ENCODE measurements at regions not wholly inside any gene's neighbourhood (a gene's known extent, or its start where the extent isn't known, plus 50 kb on each side); places are given as distances from the start of the nearest gene placed in this dataset.

DNA sequence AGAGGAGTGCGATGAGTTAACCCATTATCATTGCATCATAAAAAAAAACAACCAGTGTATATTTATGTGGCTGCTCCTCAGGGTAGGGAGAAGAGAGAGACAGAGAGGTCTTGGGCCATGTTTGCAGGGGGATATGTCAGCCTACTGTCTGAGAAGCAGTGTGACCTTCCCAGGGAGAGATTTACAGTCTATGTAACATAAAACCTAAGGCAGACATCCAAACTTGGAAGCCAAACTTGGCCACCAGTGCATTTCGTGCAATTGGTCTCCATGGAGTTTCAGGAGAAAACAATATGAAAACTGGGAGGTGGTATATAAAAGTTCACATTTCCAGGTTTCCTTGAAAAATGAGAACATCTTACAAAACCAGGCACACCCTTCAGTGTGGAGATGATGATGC, 85.9 kb upstream of the CXCL12 start:
- POLR2A ChIA-PET, result no interaction called here
- CTCF ChIA-PET, result interaction anchor here (0.8 kb wide), 1 partner anchor 94 kb away, joined by 4 read pairs; no protein-coding TSS in a partner anchor
- DNase-seq (ENCODE audit: low read depth, low spot score), result no peak
- TF ChIP-seq, protein P1, sequence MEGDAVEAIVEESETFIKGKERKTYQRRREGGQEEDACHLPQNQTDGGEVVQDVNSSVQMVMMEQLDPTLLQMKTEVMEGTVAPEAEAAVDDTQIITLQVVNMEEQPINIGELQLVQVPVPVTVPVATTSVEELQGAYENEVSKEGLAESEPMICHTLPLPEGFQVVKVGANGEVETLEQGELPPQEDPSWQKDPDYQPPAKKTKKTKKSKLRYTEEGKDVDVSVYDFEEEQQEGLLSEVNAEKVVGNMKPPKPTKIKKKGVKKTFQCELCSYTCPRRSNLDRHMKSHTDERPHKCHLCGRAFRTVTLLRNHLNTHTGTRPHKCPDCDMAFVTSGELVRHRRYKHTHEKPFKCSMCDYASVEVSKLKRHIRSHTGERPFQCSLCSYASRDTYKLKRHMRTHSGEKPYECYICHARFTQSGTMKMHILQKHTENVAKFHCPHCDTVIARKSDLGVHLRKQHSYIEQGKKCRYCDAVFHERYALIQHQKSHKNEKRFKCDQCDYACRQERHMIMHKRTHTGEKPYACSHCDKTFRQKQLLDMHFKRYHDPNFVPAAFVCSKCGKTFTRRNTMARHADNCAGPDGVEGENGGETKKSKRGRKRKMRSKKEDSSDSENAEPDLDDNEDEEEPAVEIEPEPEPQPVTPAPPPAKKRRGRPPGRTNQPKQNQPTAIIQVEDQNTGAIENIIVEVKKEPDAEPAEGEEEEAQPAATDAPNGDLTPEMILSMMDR (IDR thresholded peaks at IDR 0.05; ENCODE audit: insufficient read depth, low read length, missing control alignments), result no peak
- H3K4me3 ChIP-seq (ENCODE audit: low read depth, low read length), result no peak overlapping the region

DNA sequence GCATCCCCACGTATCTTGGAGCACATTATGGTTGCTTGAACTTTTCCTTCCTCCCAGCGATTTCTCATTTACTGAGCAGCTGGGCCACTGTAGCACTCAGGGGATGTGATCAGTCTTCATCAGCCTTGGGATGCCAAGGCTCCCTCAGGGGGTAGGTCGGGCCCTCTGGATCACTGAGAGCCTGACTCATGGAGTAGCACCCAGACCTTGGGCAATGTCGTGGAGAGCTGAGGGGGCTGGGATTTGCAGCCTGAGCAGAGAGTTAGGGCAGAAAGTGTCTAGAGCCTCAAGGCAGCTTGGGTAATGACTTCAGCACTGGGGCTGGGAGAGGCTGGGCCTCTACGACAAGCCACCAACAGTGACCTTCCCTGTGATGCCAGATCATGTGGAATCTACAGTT, 86.5 kb upstream of the CXCL12 start:
- DNase-seq (ENCODE audit: low read depth, low spot score), result no peak
- no peak overlapping the region for H3K4me3 ChIP-seq (ENCODE audit: low read depth, low read length)
- TF ChIP-seq, protein P1 (IDR thresholded peaks at IDR 0.05; ENCODE audit: insufficient read depth, low read length, missing control alignments), result no peak
- POLR2A ChIA-PET, result no interaction called here
- CTCF ChIA-PET, result no interaction called here

DNA sequence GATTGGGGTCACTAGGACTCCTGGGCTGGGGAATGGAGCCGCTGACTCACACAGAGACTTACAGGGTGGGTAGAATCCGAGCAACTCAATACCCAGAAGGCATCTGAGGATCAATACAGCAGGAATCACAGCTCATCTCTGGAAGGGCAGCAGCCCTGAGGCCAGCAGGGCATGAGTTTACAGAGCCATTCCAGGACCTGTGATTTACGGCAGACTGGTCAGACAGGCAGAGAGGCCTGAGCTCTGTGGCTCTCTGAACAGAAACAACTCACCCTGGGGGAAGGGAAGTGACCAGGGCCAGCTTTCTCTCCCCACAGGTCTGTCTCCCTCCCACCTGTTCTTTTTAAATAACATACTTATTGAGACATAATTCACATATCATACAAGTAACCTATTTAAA, 88.2 kb upstream of the CXCL12 start:
- DNase-seq (ENCODE audit: low read depth, low spot score), result no peak
- H3K4me3 ChIP-seq (ENCODE audit: low read depth, low read length), result no peak overlapping the region
- TF ChIP-seq, protein P1 (IDR thresholded peaks at IDR 0.05; ENCODE audit: insufficient read depth, low read length, missing control alignments), result no peak
- POLR2A ChIA-PET, result no interaction called here
- CTCF ChIA-PET, result no interaction called here

DNA sequence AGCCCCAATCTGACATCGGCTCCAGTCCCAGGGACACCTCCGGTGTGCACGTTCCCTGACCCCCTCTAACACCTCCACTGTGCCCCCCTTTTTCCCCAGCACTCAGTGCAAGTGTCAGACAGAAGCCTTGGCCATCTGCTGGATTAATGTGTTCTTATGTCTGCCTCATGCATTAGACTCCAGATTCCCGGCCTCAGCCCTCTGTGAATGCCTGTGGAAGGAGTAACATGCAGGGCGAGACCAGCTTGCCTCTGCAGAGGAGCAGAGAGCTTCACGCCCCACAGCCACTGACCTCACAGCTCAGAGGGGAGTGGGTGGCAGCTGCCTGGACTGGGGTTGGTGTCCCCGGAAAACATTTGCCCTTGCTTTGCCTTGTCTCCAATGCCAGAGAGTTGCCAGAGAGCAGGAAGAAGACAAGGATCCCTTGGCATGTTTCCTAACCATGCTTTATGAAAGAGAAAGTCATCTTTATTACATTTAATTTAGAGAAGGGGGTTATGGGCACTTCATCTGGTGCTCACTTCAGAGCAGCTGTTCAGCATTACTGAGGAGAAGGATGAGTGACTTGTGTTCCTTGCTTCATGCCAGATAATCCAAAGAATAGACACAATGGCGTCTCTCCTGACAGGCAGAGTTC, 91.6 kb upstream of the CXCL12 start:
- CTCF ChIA-PET, result interaction anchor here (1.2 to 1.3 kb wide), 4 partner anchors 8 to 388 kb away, joined by 3 to 5 read pairs (median 4); no protein-coding TSS in a partner anchor
- TF ChIP-seq, protein P1 (IDR thresholded peaks at IDR 0.05; ENCODE audit: insufficient read depth, low read length, missing control alignments), result no peak
- no peak overlapping the region for H3K4me3 ChIP-seq (ENCODE audit: low read depth, low read length)
- DNase-seq (ENCODE audit: low read depth, low spot score), result no peak
- POLR2A ChIA-PET, result no interaction called here

DNA sequence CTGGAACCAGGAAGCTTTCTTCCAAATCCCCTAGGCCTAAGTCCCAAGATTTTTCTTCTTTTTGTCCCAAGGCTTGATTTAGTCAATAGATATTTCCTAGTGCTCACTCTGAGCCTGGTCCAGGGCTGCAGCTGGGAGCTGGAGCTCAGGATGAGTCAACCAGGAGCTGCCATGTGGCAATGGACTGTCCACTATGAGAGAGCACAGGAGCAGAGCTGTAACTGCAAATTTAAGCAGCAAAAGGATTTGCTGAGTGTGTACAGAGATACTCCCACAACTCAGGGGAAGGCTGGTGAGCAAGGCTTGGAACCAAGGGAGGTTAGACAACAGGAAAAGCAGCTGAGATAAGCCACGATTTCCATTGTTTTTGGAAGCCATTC, 92.1 kb upstream of the CXCL12 start:
- ChIA-PET POLR2A (no interaction called here), CTCF (interaction anchor here (1.2 to 1.3 kb wide), 4 partner anchors 9 to 387 kb away, joined by 3 to 5 read pairs (median 4); no protein-coding TSS in a partner anchor)
- TF ChIP-seq, protein P1 (IDR thresholded peaks at IDR 0.05; ENCODE audit: insufficient read depth, low read length, missing control alignments), result no peak
- DNase-seq (ENCODE audit: low read depth, low spot score), result no peak
- no peak overlapping the region for H3K4me3 ChIP-seq (ENCODE audit: low read depth, low read length)

DNA sequence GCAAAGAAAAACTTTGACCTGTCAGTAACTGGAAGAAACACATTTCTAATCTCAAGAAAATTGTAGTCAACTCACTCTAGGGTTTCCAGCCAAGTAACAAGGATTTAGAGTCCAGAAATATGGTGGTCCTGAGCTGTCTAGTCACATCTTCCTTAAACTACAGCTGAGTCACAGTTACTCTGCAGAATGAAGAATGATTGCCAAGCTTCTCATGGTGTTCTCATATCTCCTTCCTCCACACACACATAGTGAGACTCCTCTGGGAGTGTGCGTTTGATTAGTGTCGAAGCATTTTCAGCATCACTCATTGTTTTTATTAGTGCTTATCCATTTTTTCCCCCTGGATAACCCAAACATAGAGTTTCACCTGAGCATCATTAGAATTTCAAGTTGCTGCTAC, 93.1 kb upstream of the CXCL12 start:
- ChIA-PET POLR2A (no interaction called here), CTCF (interaction anchor here (1.3 kb wide), 2 partner anchors 10 to 91 kb away, joined by 4 to 5 read pairs; no protein-coding TSS in a partner anchor)
- TF ChIP-seq, protein P1 (IDR thresholded peaks at IDR 0.05; ENCODE audit: insufficient read depth, low read length, missing control alignments), result no peak
- no peak overlapping the region for H3K4me3 ChIP-seq (ENCODE audit: low read depth, low read length)
- DNase-seq (ENCODE audit: low read depth, low spot score), result no peak
